NT2/D1 (cell line): ENCODE measurements at regions not wholly inside any gene's neighbourhood (a gene's known extent, or its start where the extent isn't known, plus 50 kb on each side); places are given as distances from the start of the nearest gene placed in this dataset.

Experiments
- DNase-seq: peaks from one replicate; pipeline ENCODE4 v3.0.0-alpha.2; 2011; ENCODE audit warnings: low read depth, low spot score
- H3K27me3 ChIP-seq: 2 replicates; pipeline ENCODE4 v1.6.0; 2011; ENCODE audit warnings: mild to moderate bottlenecking; ENCODE audit not compliant: insufficient read length, insufficient read depth
- H3K36me3 ChIP-seq: 2 replicates; pipeline ENCODE4 v1.6.1; 2011; ENCODE audit warnings: mild to moderate bottlenecking, low read length, mixed read lengths; ENCODE audit not compliant: insufficient read depth, insufficient read length
- H3K4me1 ChIP-seq: 2 replicates; pipeline ENCODE4 v1.5.1; 2011; ENCODE audit not compliant: insufficient read depth, insufficient read length
- H3K4me3 ChIP-seq: 2 replicates; pipeline ENCODE4 v1.5.1; 2011; ENCODE audit warnings: low read depth; ENCODE audit not compliant: insufficient read length
- H3K9ac ChIP-seq: 2 replicates; pipeline ENCODE4 v1.6.0; 2011; ENCODE audit warnings: low read depth; ENCODE audit not compliant: insufficient read length
- H3K9me3 ChIP-seq: 2 replicates; pipeline ENCODE4 v1.5.1; 2011; ENCODE audit warnings: mild to moderate bottlenecking, low read length; ENCODE audit not compliant: insufficient read depth
- SUZ12 ChIP-seq: IDR thresholded peaks from 2 replicates; pipeline ENCODE4 v1.6.1; 2011; ENCODE audit not compliant: insufficient read length, insufficient read depth; ENCODE audit errors: extremely low read depth
- YY1 ChIP-seq: IDR thresholded peaks from 2 replicates; pipeline ENCODE4 v1.6.1; 2011; ENCODE audit not compliant: insufficient read length, insufficient read depth
- ZNF274 ChIP-seq: IDR thresholded peaks from 2 replicates; pipeline ENCODE4 v1.6.1; 2011; ENCODE audit warnings: mild to moderate bottlenecking, low read depth, low read length

DNA sequence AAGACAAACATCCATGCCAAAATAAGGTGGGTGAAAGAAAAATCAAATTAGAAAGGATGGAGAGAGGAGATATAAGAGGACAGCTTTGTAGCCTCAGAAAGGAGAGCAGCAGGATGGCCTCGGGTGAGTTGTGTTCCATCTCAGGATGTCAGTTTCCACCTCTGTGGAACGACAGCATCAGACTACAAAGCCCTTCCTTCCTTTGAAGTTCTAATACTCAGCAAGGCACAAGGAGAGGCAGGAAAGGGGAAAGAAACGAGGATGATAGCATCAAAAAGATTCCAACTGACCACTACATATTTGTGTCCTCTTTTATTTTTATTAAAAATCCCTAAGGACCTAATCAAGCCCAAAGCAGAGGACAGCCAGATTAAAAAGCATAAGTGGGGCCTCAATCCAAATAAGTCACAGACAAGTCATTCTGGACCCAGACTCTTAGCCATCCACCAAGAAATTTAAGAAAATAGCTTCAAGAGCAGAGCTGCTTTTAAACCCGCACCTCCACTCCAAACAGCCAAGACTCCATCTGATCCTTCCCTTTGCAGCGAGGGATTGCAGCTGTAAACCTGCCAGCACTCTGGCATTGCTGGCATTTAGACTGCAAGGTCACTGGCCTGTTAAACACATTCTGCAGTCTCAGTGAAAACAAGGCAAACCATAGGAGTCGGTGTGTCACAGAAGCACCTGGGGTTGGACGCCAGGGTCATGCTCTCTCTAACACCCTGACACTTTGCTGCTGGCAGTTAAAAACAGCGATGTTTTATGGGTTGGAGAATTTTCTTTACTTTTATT is 314.5 kb upstream of the CHAC2 start:
- TF ChIP-seq YY1, result no peak
- TF ChIP-seq ZNF274, result no peak
- no peak for TF ChIP-seq SUZ12
- Histone ChIP-seq H3K36me3 (no peaks in the 10 kb centered on the region), H3K4me1 (no peaks in the 10 kb centered on the region), H3K9ac (no peak overlapping the region), H3K9me3 (no peaks in the 10 kb centered on the region; the same call in 1 of the 2 replicates), H3K4me3 (no peak overlapping the region), H3K27me3 (no peaks in the 10 kb centered on the region)
- DNase-seq, result no peak

GRCh38 chr2:53452400-53452799 is 315.2 kb upstream of the CHAC2 start:
- H3K36me3 ChIP-seq, result no peaks in the 10 kb centered on the region
- no peak overlapping the region for H3K9ac ChIP-seq
- no peak for DNase-seq
- H3K27me3 ChIP-seq, result no peaks in the 10 kb centered on the region
- no peaks in the 10 kb centered on the region for H3K4me1 ChIP-seq
- H3K4me3 ChIP-seq, result no peak overlapping the region
- TF ChIP-seq ZNF274 (no peak), SUZ12 (no peak), YY1 (no peak)
- H3K9me3 ChIP-seq, result no peaks in the 10 kb centered on the region; the same call in 1 of the 2 replicates

DNA sequence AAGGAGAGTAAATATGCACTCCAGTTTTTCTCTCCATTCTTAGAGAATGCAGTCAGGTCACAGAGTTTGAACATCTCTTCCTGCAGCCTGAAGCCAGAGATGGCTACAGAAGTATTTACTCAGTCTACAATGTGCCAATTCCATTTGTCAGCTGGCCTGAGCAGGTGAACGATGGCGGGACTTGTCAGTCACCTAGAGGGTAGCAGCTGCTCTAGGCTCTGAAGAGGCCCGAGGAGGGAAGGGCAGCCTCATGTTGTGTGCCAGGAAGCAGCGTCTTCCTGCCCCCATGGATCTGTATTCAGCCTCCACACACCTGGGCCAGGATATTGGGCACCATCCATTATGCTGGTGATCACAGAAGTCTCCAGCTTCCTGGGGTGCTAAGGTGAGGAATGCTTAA is 316.7 kb upstream of the CHAC2 start:
- Histone ChIP-seq H3K4me1 (no peaks in the 10 kb centered on the region), H3K9me3 (no peaks in the 10 kb centered on the region; the same call in 1 of the 2 replicates), H3K9ac (no peak overlapping the region), H3K4me3 (no peak overlapping the region), H3K27me3 (no peaks in the 10 kb centered on the region), H3K36me3 (no peaks in the 10 kb centered on the region)
- DNase-seq, result no peak
- TF ChIP-seq YY1, result no peak
- no peak for TF ChIP-seq ZNF274
- TF ChIP-seq SUZ12, result no peak

DNA sequence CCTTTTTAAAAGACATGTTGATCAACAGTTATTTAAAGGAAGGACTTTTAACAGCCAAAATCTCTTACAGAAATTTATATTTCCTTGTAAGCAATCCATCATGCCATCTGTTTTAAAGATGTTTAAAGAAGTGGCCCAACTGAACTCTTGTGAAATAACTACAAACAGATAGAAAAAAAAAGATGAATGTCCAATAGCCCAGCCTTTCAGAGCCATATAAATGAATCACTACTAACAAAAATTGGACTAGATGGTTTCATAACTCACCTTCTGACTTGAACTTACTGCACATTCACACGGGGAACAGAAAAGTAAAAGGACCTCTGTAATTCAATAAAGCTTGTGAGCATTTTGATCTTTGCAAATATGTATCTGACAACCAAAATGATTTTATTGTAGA is 319.0 kb upstream of the CHAC2 start:
- Histone ChIP-seq H3K4me3 (no peak overlapping the region), H3K36me3 (no peaks in the 10 kb centered on the region), H3K9me3 (no peaks in the 10 kb centered on the region), H3K4me1 (no peaks in the 10 kb centered on the region), H3K9ac (no peak overlapping the region), H3K27me3 (no peaks in the 10 kb centered on the region)
- TF ChIP-seq ZNF274 (no peak), YY1 (no peak), SUZ12 (no peak)
- no peak for DNase-seq

DNA sequence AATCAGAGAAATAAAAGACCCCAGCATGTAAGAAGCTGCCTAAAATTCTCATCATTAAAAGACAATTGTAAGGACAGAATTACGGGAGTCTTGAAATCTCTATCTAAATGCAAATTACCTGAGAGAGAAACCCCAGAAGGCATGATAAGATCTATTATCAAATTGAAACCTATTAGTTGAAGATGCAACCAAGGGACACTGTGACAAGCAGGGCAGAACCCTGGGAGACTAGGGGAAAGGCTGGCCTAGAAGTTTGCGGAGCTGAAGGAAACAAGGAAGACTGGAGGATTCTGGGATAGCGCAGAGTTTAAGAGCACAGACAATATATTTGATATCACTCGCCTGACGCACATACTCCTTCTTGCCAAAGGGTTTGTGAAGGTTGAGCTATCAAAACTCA is 319.5 kb upstream of the CHAC2 start:
- Histone ChIP-seq H3K4me1 (no peaks in the 10 kb centered on the region), H3K9ac (no peak overlapping the region), H3K9me3 (no peaks in the 10 kb centered on the region), H3K4me3 (no peak overlapping the region), H3K36me3 (no peaks in the 10 kb centered on the region), H3K27me3 (no peaks in the 10 kb centered on the region)
- DNase-seq, result no peak
- TF ChIP-seq ZNF274 (no peak), SUZ12 (no peak), YY1 (no peak)

- H3K27me3 ChIP-seq, result no peaks in the 10 kb centered on the region
- TF ChIP-seq ZNF274 (no peak), SUZ12 (no peak), YY1 (no peak)
- H3K4me3 ChIP-seq, result no peak overlapping the region
- no peak for DNase-seq
- no peak overlapping the region for H3K9ac ChIP-seq
- no peaks in the 10 kb centered on the region for H3K36me3 ChIP-seq
- no peaks in the 10 kb centered on the region for H3K4me1 ChIP-seq
- H3K9me3 ChIP-seq, result no peaks in the 10 kb centered on the region
Measured at GRCh38 chr2:53445383-53446070, 322.1 kb upstream of the CHAC2 start.

GRCh38 chr2:53442783-53443182 is 324.8 kb upstream of the CHAC2 start:
- Histone ChIP-seq H3K4me1 (no peaks in the 10 kb centered on the region), H3K9ac (no peak overlapping the region), H3K9me3 (no peaks in the 10 kb centered on the region), H3K27me3 (no peaks in the 10 kb centered on the region), H3K36me3 (no peaks in the 10 kb centered on the region), H3K4me3 (no peak overlapping the region)
- TF ChIP-seq SUZ12 (no peak), YY1 (no peak), ZNF274 (no peak)
- DNase-seq, result no peak
